ENCODE measurements at regions not wholly inside any gene's neighbourhood (a gene's known extent, or its start where the extent isn't known, plus 50 kb on each side); places are given as distances from the start of the nearest gene placed in this dataset.

DNA sequence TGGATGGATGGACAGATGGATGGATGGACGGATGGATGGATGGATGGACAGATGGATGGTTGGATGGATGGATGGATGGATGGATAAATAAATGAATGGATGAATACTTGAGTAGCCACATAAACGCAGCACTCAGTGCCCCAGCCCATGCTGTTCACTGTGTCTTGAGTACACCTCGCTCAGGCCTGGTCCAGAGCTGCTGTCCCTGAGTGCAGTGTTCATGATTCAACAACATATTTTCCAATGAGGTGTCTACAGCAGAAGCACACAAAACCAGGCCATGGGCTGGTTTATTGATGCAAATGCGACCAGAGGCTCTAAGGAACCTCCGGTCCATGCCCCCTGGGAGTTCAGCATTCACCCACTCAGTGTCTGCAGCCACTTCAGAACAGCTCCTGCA lies 584.3 kb downstream of the BRD1 start:
- no peak for ATAC-seq
- no peak overlapping the region for H3K4me3 ChIP-seq
- intact Hi-C loops (cut with DNase I) = no loop called here
- H3K36me3 ChIP-seq = no peaks in the 10 kb centered on the region
- H3K27ac ChIP-seq = no peak overlapping the region
- 78 to 82% (median 80%) methylated on average over 5 of the region's 5 CpGs for WGBS, 4 donors
- no peaks in the 10 kb centered on the region for H3K4me1 ChIP-seq
- DNase-seq = no peak
- H3K9me3 ChIP-seq = no peaks in the 10 kb centered on the region
- no peak for TF ChIP-seq POLR2A (IDR thresholded peaks at IDR 0.05)
- TF ChIP-seq, protein P1, sequence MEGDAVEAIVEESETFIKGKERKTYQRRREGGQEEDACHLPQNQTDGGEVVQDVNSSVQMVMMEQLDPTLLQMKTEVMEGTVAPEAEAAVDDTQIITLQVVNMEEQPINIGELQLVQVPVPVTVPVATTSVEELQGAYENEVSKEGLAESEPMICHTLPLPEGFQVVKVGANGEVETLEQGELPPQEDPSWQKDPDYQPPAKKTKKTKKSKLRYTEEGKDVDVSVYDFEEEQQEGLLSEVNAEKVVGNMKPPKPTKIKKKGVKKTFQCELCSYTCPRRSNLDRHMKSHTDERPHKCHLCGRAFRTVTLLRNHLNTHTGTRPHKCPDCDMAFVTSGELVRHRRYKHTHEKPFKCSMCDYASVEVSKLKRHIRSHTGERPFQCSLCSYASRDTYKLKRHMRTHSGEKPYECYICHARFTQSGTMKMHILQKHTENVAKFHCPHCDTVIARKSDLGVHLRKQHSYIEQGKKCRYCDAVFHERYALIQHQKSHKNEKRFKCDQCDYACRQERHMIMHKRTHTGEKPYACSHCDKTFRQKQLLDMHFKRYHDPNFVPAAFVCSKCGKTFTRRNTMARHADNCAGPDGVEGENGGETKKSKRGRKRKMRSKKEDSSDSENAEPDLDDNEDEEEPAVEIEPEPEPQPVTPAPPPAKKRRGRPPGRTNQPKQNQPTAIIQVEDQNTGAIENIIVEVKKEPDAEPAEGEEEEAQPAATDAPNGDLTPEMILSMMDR (IDR thresholded peaks at IDR 0.05) = no peak
- H3K27me3 ChIP-seq = peaks cover 0 to 10% (median 0%) of the 10 kb centered on the region in 9 donors

DNA sequence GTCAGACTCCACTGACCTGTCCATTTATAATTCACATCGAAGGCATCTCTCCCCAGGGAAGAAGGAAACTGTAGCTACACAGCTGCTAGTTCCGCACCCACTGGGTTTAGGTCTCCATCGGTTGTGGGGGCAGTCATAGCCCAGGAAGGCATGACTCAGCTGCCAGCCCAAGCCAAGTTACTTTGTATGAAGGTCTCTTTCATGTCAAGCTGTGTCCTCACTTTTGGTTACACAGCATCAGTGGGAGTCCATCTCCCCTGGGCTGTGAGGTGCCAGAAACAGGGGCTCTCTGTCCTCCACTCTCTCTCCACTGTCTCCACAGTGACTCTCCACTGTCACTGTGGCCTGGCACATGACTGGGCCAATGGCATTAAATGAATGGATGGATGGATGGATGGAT lies 585.2 kb downstream of the BRD1 start:
- Histone ChIP-seq H3K36me3 (no peaks in the 10 kb centered on the region), H3K27ac (no peak overlapping the region), H3K9me3 (no peaks in the 10 kb centered on the region), H3K27me3 (peaks cover 0 to 13% (median 0%) of the 10 kb centered on the region in 9 donors), H3K4me1 (no peaks in the 10 kb centered on the region), H3K4me3 (no peak overlapping the region)
- WGBS, 4 donors = 82 to 89% (median 85%) methylated on average over 3 of the region's 3 CpGs
- DNase-seq (no peak), ATAC-seq (no peak)
- intact Hi-C loops (cut with DNase I) = no loop called here
- no peak for TF ChIP-seq POLR2A (IDR thresholded peaks at IDR 0.05)
- TF ChIP-seq, protein P1 (IDR thresholded peaks at IDR 0.05) = no peak

DNA sequence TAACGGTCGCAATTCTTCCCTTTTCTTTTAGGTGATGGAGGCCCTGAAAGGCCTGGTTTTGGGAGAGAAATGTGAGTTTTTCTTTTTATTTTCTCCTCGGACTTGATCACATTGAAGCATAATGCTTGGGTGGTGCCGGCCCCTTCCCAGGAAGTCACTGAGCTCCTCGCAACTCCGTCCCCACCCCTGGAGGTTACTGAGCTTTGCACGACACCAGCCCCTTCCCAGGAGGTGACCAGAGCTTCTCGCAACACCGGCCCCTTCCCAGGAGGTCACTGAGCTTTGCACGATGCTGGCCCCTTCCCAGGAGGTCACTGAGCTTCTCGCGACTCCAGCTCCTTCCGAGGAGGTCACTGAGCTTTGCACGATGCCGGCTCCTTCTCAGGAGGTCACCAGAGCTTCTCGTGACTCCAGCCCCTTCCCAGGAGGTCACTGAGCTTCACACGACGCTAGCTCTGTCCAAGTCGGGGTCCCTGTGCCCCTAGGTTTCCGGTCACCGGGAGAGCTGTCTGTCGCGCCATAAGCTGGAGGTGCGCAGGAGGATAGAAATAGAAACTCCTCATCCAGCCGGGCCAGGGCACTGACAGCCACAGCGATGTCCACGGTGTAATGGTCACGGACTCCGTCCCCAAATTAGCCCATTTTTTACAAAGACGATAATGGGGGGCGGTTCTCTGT lies 586.4 kb downstream of the BRD1 start:
- TF ChIP-seq POLR2A (IDR thresholded peaks at IDR 0.05) = no peak
- TF ChIP-seq, protein P1 (IDR thresholded peaks at IDR 0.05) = no peak
- peaks cover 0 to 13% (median 0%) of the 10 kb centered on the region in 9 donors for H3K27me3 ChIP-seq
- no peaks in the 10 kb centered on the region for H3K4me1 ChIP-seq
- intact Hi-C loops (cut with DNase I) = no loop called here
- no peaks in the 10 kb centered on the region for H3K9me3 ChIP-seq
- H3K4me3 ChIP-seq = no peak overlapping the region
- H3K27ac ChIP-seq = no peak overlapping the region
- no peaks in the 10 kb centered on the region for H3K36me3 ChIP-seq
- WGBS, 4 donors = 75 to 80% (median 78%) methylated on average over 31 of the region's 31 CpGs
- DNase-seq (no peak), ATAC-seq (no peak)

DNA sequence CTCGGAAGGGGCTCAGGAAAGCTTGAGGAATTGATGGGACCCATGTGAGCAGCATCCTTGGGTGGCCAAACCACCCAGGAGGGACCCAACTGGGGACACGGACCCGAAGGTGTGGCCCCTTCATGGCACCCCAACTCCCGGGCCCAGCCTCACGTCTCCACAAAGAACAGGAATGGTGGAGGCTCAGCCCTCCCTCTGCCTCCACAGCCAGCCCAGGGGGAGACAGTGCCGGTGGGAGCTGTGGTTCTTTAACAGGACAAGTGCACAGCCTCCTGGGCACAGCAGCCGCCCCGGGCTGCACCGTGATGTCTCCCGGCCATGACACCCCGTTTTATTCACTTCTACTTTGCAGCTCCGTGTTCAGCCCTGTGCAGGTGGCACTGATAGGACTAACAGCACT lies 587.2 kb downstream of the BRD1 start:
- Histone ChIP-seq H3K9me3 (no peaks in the 10 kb centered on the region), H3K27me3 (peaks cover 0 to 13% (median 0%) of the 10 kb centered on the region in 9 donors), H3K4me3 (no peak overlapping the region), H3K4me1 (no peaks in the 10 kb centered on the region), H3K27ac (no peak overlapping the region), H3K36me3 (no peaks in the 10 kb centered on the region)
- TF ChIP-seq, protein P1 (IDR thresholded peaks at IDR 0.05) = no peak
- TF ChIP-seq POLR2A (IDR thresholded peaks at IDR 0.05) = no peak
- intact Hi-C loops (cut with DNase I) = no loop called here
- WGBS, 4 donors = 74 to 82% (median 76%) methylated on average over 10 to 12 of the region's 12 CpGs
- ATAC-seq = no peak
- no peak for DNase-seq

Measured in heart left ventricle (tissue), 16 donors.